ENCODE measurements at regions not wholly inside any gene's neighbourhood (a gene's known extent, or its start where the extent isn't known, plus 50 kb on each side); places are given as distances from the start of the nearest gene placed in this dataset.

DNA sequence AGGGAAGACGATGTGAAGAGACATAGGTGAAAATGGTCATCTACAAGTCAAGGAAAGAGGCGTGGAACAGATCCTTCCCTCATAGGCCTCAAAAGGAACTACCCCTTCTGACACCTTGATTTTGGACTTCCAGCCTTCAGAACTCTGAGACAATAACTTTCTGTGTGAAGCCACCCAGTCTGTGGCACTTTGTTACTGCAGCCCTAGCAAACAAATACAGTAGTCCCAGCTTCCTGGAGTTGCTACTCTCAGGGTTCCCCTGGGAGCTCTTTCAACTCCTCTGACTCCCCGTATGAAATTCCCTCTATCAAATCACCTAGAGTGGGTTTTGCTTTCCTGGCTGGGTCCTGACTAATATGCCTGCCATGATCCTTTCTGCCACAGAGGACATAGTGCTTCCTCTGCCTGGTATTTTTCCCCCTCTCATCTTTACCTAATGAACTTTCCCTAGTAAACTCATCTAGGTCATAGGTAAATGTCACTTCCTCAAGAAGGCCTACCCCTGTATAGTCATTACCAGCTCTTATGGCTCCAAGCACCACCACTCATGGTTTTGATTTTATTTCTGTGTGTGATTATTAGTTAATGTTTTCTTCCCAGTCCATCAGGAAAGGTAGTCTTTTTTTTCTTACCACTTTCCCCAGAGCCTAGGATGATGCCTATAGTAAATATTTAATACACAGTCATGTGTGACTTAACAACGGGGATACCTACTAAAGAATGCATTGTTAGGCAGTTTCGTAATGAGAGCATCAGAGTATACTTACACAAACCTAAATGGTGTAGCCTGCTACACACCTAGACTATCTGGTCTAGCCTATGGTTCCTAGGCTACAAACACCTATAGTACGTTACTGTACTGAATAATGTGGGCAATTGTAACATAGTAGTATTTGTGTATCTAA is 111.5 kb upstream of the LGALSL start:
- no peak for TF ChIP-seq CTCF (IDR thresholded peaks at IDR 0.05)
- TF ChIP-seq POLR2A (IDR thresholded peaks at IDR 0.05), result no peak
- TF ChIP-seq EP300 (IDR thresholded peaks at IDR 0.05), result no peak
- no peak for TF ChIP-seq POLR2AphosphoS5 (IDR thresholded peaks at IDR 0.05)

DNA sequence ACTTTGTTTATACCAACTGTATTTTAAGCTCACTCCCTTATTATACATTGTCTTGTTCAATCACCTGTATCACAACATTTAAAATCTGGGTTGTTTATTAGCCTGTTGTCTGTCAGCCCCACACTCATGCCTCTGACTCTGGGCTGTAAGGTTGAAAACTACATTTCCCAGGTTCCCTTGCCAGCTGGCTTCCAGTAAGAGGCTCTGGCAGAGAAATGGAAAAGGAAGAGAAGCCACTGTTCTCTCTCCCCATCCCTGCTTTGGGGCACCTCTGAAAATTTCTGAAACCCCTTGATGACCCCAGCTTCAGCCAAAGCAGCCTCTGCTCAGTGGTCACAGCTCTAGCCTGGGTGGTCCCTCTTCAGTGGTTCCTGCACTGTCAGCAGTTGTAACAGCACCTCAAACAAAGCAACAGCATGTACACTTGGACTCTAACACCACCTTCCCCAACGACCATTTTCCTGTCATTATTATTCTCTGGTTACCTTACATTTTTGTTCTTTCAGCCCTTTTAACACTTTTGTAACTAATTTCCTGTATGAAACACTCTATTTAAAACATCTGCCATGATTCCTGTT is 108.9 kb upstream of the LGALSL start:
- H3K27me3 ChIP-seq, result peaks cover 10% of the 10 kb centered on the region
- no peak overlapping the region for H3K4me3 ChIP-seq

More for the DNA sequence above, 111.5 kb upstream of the LGALSL start:
- no peaks in the 10 kb centered on the region for H3K36me3 ChIP-seq
- no peak overlapping the region for H3K27ac ChIP-seq
- 83 to 86% methylated on average over 3 to 6 of the region's 6 CpGs for WGBS, 2 donors (ENCODE audit: low coverage in 1 of 2)
- peaks cover 10% of the 10 kb centered on the region for H3K27me3 ChIP-seq
- no peaks in the 10 kb centered on the region for H3K4me1 ChIP-seq
- ATAC-seq, result no peak
- no peaks in the 10 kb centered on the region for H3K9me3 ChIP-seq
- no peak overlapping the region for H3K4me3 ChIP-seq

GRCh38 chr2:64345998-64346397 is 108.0 kb upstream of the LGALSL start:
- no peak for ATAC-seq
- no peaks in the 10 kb centered on the region for H3K4me1 ChIP-seq
- no peaks in the 10 kb centered on the region for H3K9me3 ChIP-seq
- no peak for TF ChIP-seq CTCF (IDR thresholded peaks at IDR 0.05)
- TF ChIP-seq POLR2A (IDR thresholded peaks at IDR 0.05), result no peak
- TF ChIP-seq POLR2AphosphoS5 (IDR thresholded peaks at IDR 0.05), result no peak
- 84 to 100% methylated on average over 1 to 2 of the region's 2 CpGs for WGBS, 2 donors (ENCODE audit: low coverage in 1 of 2)
- H3K27me3 ChIP-seq, result peaks cover 10% of the 10 kb centered on the region
- H3K4me3 ChIP-seq, result no peak overlapping the region
- no peak overlapping the region for H3K27ac ChIP-seq
- H3K36me3 ChIP-seq, result no peaks in the 10 kb centered on the region

More for the DNA sequence above, 108.9 kb upstream of the LGALSL start:
- WGBS, 2 donors (ENCODE audit: low coverage in 1 of 2), result 14 to 17% methylated on average over 1 of the region's 1 CpG
- Histone ChIP-seq H3K27ac (no peak overlapping the region), H3K9me3 (no peaks in the 10 kb centered on the region), H3K36me3 (no peaks in the 10 kb centered on the region), H3K4me1 (no peaks in the 10 kb centered on the region)
- no peak for ATAC-seq
- TF ChIP-seq EP300 (IDR thresholded peaks at IDR 0.05) (no peak), POLR2A (IDR thresholded peaks at IDR 0.05) (no peak), POLR2AphosphoS5 (IDR thresholded peaks at IDR 0.05) (no peak), CTCF (IDR thresholded peaks at IDR 0.05) (no peak)

GRCh38 chr2:64348386-64349130 is 105.4 kb upstream of the LGALSL start:
- TF ChIP-seq POLR2A (IDR thresholded peaks at IDR 0.05) (no peak), CTCF (IDR thresholded peaks at IDR 0.05) (no peak), EP300 (IDR thresholded peaks at IDR 0.05) (no peak), POLR2AphosphoS5 (IDR thresholded peaks at IDR 0.05) (no peak)
- 30 to 60% methylated on average over 2 to 3 of the region's 6 CpGs for WGBS, 2 donors (ENCODE audit: low coverage in 1 of 2)
- Histone ChIP-seq H3K27me3 (peaks cover 3% of the 10 kb centered on the region), H3K36me3 (no peaks in the 10 kb centered on the region), H3K4me3 (no peak overlapping the region), H3K27ac (no peak overlapping the region), H3K4me1 (no peaks in the 10 kb centered on the region), H3K9me3 (peaks cover 0 to 6% (median 0%) of the 10 kb centered on the region in 3 donors)
- no peak for ATAC-seq

Measured in gastroesophageal sphincter (tissue), 4 donors.